GM23248 (cell line): ENCODE measurements at regions not wholly inside any gene's neighbourhood (a gene's known extent, or its start where the extent isn't known, plus 50 kb on each side); places are given as distances from the start of the nearest gene placed in this dataset.

Experiments used
- DNase-seq: peaks from one replicate; pipeline ENCODE4 v3.0.0-alpha.2; 2015
- H2AFZ ChIP-seq: fragments of 200-600 bp; sonication (generic); 2 replicates; pipeline ENCODE4 v1.6.1; 2016; ENCODE audit warnings: antibody characterized with exemption
- H3F3A ChIP-seq: fragments of 200-600 bp; sonication (generic); 2 replicates; pipeline ENCODE4 v1.6.1; 2016; ENCODE audit warnings: mild to moderate bottlenecking, antibody characterized with exemption, mixed run types; ENCODE audit not compliant: insufficient read depth
- H3K27ac ChIP-seq: fragments of 200-600 bp; sonication (generic); 2 replicates; pipeline ENCODE4 v1.5.1; 2016; ENCODE audit warnings: mild to moderate bottlenecking
- H3K27me3 ChIP-seq: fragments of 200-600 bp; sonication (generic); replicated peaks from 2 replicates; pipeline ENCODE4 v1.6.1; 2016; ENCODE audit warnings: mild to moderate bottlenecking; ENCODE audit not compliant: insufficient read depth
- H3K36me3 ChIP-seq: fragments of 200-600 bp; sonication (generic); 2 replicates; pipeline ENCODE4 v1.6.1; 2016; ENCODE audit warnings: low read depth, mild to moderate bottlenecking
- H3K4me1 ChIP-seq: fragments of 200-600 bp; sonication (generic); 2 replicates; pipeline ENCODE4 v1.6.1; 2016; ENCODE audit warnings: mild to moderate bottlenecking; ENCODE audit not compliant: insufficient read depth
- H3K4me2 ChIP-seq: fragments of 200-600 bp; sonication (generic); one replicate; pipeline ENCODE4 v1.6.1; 2016; ENCODE audit warnings: mild to moderate bottlenecking; ENCODE audit not compliant: unreplicated experiment
- H3K4me3 ChIP-seq: fragments of 200-600 bp; sonication (generic); 2 replicates; pipeline ENCODE4 v1.5.1; 2016; ENCODE audit warnings: mild to moderate bottlenecking
- H3K79me2 ChIP-seq: fragments of 200-600 bp; sonication (generic); 2 replicates; pipeline ENCODE4 v1.6.1; 2016; ENCODE audit warnings: mild to moderate bottlenecking; ENCODE audit not compliant: insufficient read depth
- H3K9ac ChIP-seq: fragments of 200-600 bp; sonication (generic); 2 replicates; pipeline ENCODE4 v1.6.1; 2016; ENCODE audit warnings: mild to moderate bottlenecking
- H3K9me2 ChIP-seq: fragments of 200-600 bp; sonication (generic); 2 replicates; pipeline ENCODE4 v1.6.1; 2016; ENCODE audit warnings: mixed run types, mild to moderate bottlenecking, moderate library complexity; ENCODE audit not compliant: insufficient read depth
- H3K9me3 ChIP-seq: fragments of 200-600 bp; sonication (generic); one replicate; pipeline ENCODE4 v1.6.1; 2017; ENCODE audit warnings: low read depth
- H4K20me1 ChIP-seq: fragments of 200-600 bp; sonication (generic); 2 replicates; pipeline ENCODE4 v1.6.0; 2016; ENCODE audit not compliant: insufficient read depth
- EZH2 ChIP-seq: fragments of 200-600 bp; sonication (generic); IDR thresholded peaks from 2 replicates; pipeline ENCODE4 v1.6.1; 2018; ENCODE audit warnings: antibody characterized with exemption, mild to moderate bottlenecking; ENCODE audit not compliant: insufficient read depth, poor library complexity, severe bottlenecking
- EZH2phosphoT487 ChIP-seq: fragments of 200-600 bp; sonication (generic); IDR thresholded peaks from 2 replicates; pipeline ENCODE4 v1.6.1; 2018; ENCODE audit warnings: antibody characterized with exemption, moderate library complexity, mild to moderate bottlenecking, low read depth; ENCODE audit not compliant: insufficient read depth
- WGBS, 2 experiments: methylation state at CpG; one replicate each; pipeline ENCODE4 v1.1.6; 2015 to 2017; ENCODE audit warnings: low lambda C conversion rate in 2 of 2, low coverage in 1 of 2; ENCODE audit errors: missing lambda C conversion rate in 2 of 2; 5-methylcytosine and 5-hydroxymethylcytosine counted together
- in situ Hi-C: fragments of 300-500 bp; cut with MboI; formaldehyde crosslinking; loops from 2 replicates; pipeline ENCODE4 v1.15.0; 2020

DNA sequence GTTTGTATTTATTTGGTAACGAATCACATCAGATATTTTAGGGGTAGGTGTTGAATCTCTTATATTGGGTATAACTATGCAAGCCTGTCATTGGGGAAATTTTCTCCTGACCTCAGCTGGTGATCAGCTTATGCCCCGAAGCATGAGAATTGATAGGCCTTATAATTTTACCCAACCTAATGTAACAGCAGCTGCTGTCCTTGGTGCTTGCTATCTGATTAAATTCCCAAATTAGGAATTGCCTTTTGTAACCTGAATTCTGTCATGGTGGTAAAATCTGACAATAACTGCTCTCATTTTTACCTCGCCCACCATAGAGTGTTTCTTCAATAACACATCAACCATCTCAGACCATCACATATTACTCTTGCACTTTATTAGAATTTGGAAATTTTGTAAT is 1542.6 kb upstream of the PIK3C3 start:
- Histone ChIP-seq H3K4me2 (no peak overlapping the region), H3K36me3 (no peaks in the 10 kb centered on the region), H3K9ac (no peak overlapping the region), H3K4me3 (no peak overlapping the region), H3K27ac (no peak overlapping the region), H3K27me3 (no peaks in the 10 kb centered on the region), H3K9me3 (no peaks in the 10 kb centered on the region), H3F3A (peaks cover 6% of the 10 kb centered on the region; the same call in 1 of the 2 replicates), H2AFZ (no peak overlapping the region), H3K9me2 (no peaks in the 10 kb centered on the region), H3K79me2 (no peaks in the 10 kb centered on the region), H3K4me1 (peaks cover 9% of the 10 kb centered on the region; the same call in 1 of the 2 replicates), H4K20me1 (no peaks in the 10 kb centered on the region)
- WGBS, 2 experiments = 38 to 45% methylated on average over 3 of the region's 3 CpGs
- DNase-seq = no peak
- TF ChIP-seq EZH2 = no peak
- no peak for TF ChIP-seq EZH2phosphoT487
- in situ Hi-C loops = no loop called here

DNA sequence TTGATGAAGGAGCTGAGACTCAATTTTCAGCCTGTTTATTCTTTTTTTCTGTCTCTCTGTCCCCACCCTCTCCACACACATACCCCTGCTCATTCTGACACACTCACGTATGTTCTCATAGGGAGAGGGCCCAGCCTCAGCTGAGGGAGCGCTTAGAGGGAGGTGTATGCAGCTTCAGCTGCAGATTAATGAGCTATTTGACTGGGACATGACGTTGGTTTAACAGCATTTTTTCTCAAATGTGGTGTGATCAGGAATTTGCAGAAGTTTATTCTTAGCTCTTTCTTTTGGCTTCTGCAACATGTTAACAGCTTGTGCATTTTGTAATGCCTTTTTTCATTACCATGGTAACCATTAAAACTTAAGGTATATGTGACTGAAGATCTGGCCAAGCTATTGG is 1547.1 kb upstream of the PIK3C3 start:
- TF ChIP-seq EZH2phosphoT487 (no peak), EZH2 (no peak)
- Histone ChIP-seq H3K4me3 (no peak overlapping the region), H4K20me1 (no peaks in the 10 kb centered on the region), H3K36me3 (no peaks in the 10 kb centered on the region), H2AFZ (no peak overlapping the region), H3K4me2 (no peak overlapping the region), H3K27ac (no peak overlapping the region), H3K27me3 (no peaks in the 10 kb centered on the region), H3K9me2 (0 out of 2 replicates have a peak, but pooled peaks cover 4% of the 10 kb centered on the region), H3F3A (no peaks in the 10 kb centered on the region), H3K9me3 (no peaks in the 10 kb centered on the region), H3K9ac (no peak overlapping the region), H3K79me2 (no peaks in the 10 kb centered on the region), H3K4me1 (no peaks in the 10 kb centered on the region)
- WGBS, 2 experiments = 30 to 51% methylated on average over 3 of the region's 3 CpGs
- peak; percentile 5 for DNase-seq
- in situ Hi-C loops = no loop called here

DNA sequence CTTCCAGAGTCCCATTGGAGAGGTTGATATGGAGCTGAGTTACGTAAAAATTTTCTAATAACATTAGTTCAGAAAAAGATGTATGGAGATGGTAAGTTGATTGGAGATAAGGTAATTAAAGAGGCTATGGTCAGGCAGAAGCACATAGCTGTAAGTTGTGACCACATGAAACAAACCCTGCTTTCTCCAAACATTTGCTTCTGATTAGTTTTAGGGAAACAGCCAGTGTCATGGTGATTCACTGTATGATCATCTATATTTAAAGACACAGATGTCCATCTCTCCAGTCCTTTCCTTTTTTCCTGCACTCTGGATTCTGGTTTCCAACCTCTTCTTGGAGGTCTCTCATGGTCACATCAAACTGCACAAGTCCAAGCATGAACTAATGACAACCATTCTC is 1550.8 kb upstream of the PIK3C3 start:
- no peak for TF ChIP-seq EZH2
- TF ChIP-seq EZH2phosphoT487 = no peak
- Histone ChIP-seq H2AFZ (no peak overlapping the region), H3K4me3 (no peak overlapping the region), H3K4me1 (no peaks in the 10 kb centered on the region), H3K36me3 (no peaks in the 10 kb centered on the region), H3F3A (no peaks in the 10 kb centered on the region), H3K79me2 (no peaks in the 10 kb centered on the region), H4K20me1 (no peaks in the 10 kb centered on the region), H3K4me2 (no peak overlapping the region), H3K27ac (no peak overlapping the region), H3K9me3 (no peaks in the 10 kb centered on the region), H3K9me2 (0 out of 2 replicates have a peak, but pooled peaks cover 4% of the 10 kb centered on the region), H3K9ac (no peak overlapping the region), H3K27me3 (no peaks in the 10 kb centered on the region)
- WGBS, 2 experiments = 44 to 50% methylated on average over 1 of the region's 1 CpG
- in situ Hi-C loops = no loop called here
- peak; percentile 60 for DNase-seq

DNA sequence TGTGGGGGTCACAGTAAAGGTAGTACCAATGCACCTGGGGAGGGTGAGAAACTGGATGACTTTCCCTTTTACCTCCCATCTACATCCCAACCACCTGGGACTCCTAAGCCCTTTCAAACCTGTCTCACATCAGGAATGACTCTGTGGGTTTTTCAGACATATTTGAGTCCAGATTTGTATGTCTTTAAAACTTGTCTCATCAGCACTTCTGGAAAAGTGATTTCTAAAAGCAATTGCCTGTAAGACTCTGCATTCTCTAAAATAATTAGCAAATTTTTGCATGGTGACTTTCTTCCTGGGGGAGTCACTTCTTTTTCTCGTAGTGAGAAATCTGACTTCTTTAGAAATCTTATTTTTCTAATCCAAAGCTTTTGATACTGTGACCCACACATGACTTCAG is 1553.0 kb upstream of the PIK3C3 start:
- H3K9ac ChIP-seq = no peak overlapping the region
- WGBS, 2 experiments = 33 to 56% methylated on average over 1 of the region's 1 CpG
- H3F3A ChIP-seq = no peaks in the 10 kb centered on the region
- H3K79me2 ChIP-seq = no peaks in the 10 kb centered on the region
- H3K36me3 ChIP-seq = no peaks in the 10 kb centered on the region
- no peaks in the 10 kb centered on the region for H4K20me1 ChIP-seq
- H3K4me3 ChIP-seq = no peak overlapping the region
- peaks cover 2% of the 10 kb centered on the region for H3K9me3 ChIP-seq
- in situ Hi-C loops = no loop called here
- no peak for TF ChIP-seq EZH2
- TF ChIP-seq EZH2phosphoT487 = no peak
- no peak for DNase-seq
- no peaks in the 10 kb centered on the region for H3K4me1 ChIP-seq
- no peaks in the 10 kb centered on the region for H3K27me3 ChIP-seq
- H2AFZ ChIP-seq = no peak overlapping the region
- H3K4me2 ChIP-seq = no peak overlapping the region
- H3K9me2 ChIP-seq = 0 out of 2 replicates have a peak, but pooled peaks cover 4% of the 10 kb centered on the region
- H3K27ac ChIP-seq = no peak overlapping the region

DNA sequence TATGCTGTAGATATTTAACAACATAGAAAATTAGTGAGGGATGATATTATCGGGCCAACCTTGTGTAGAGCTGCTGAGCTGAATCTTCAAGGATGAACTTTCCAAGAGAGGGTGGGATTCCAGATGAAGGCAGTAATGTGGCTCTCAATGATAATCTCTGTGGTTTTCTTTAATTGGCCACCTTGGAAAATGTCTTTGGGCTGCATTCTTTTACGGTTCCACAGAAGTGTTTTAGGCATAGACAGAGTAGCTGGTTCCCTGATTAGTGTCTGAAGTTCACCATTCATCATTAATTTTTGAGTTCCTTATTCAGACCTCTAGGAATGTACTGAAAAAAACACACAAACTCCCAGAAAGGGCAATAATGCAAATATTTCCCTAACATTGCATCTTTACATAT is 1566.9 kb upstream of the PIK3C3 start:
- DNase-seq = no peak
- no peak overlapping the region for H3K4me3 ChIP-seq
- no peak overlapping the region for H3K4me2 ChIP-seq
- H3K9me3 ChIP-seq = no peaks in the 10 kb centered on the region
- TF ChIP-seq EZH2 (no peak), EZH2phosphoT487 (no peak)
- no peaks in the 10 kb centered on the region for H3K4me1 ChIP-seq
- H3K9ac ChIP-seq = no peak overlapping the region
- H3K9me2 ChIP-seq = no peaks in the 10 kb centered on the region
- in situ Hi-C loops = no loop called here
- H3K79me2 ChIP-seq = no peaks in the 10 kb centered on the region
- H3K36me3 ChIP-seq = no peaks in the 10 kb centered on the region
- no peaks in the 10 kb centered on the region for H3K27me3 ChIP-seq
- whole genome bisulfite sequencing, 2 experiments = 46 to 61% methylated on average over 2 of the region's 2 CpGs
- H3K27ac ChIP-seq = no peak overlapping the region
- H2AFZ ChIP-seq = no peak overlapping the region
- H3F3A ChIP-seq = no peaks in the 10 kb centered on the region
- no peaks in the 10 kb centered on the region for H4K20me1 ChIP-seq
